H1 (cell line): ENCODE measurements at regions not wholly inside any gene's neighbourhood (a gene's known extent, or its start where the extent isn't known, plus 50 kb on each side); places are given as distances from the start of the nearest gene placed in this dataset.

ENCODE experiments used
- CTCF ChIA-PET: fragments of 300-600 bp; sonication (Branson Sonifier 250); formaldehyde crosslinking; loops from one replicate; lab custom pipeline; 2021; ENCODE audit not compliant: partially characterized antibody; lab: Charles Lee
- POLR2A ChIA-PET: fragments of 300-600 bp; sonication (Branson Sonifier 250); formaldehyde crosslinking; loops from one replicate; lab custom pipeline; 2021; ENCODE audit warnings: inconsistent platforms; ENCODE audit not compliant: partially characterized antibody; lab: Charles Lee
- DNase-seq, 2 experiments: peaks; one replicate each; pipeline versions ENCODE4 v3.0.0 to v3.0.0-alpha.2; 2010 to 2022; ENCODE audit warnings: low spot score in 2 of 2, low read depth in 1 of 2, mixed read lengths in 1 of 2
- FAIRE-seq: peaks from 2 replicates; lab custom pipeline; 2011; peaks lifted over from hg19 to GRCh38; lab: Jason Lieb, UNC
- H2AFZ ChIP-seq: 2 replicates; pipeline ENCODE4 v1.8.1; 2012; ENCODE audit warnings: low read length, inconsistent platforms
- H2AK5ac ChIP-seq: 2 replicates; pipeline ENCODE4 v1.6.1; 2013; ENCODE audit warnings: low read depth, low read length
- H2BK120ac ChIP-seq: replicated peaks from 2 replicates; pipeline ENCODE3; 2013; ENCODE audit warnings: low read depth, low read length, inconsistent platforms
- H2BK12ac ChIP-seq: 2 replicates; pipeline ENCODE4 v1.6.1; 2013; ENCODE audit warnings: low read depth, low read length
- H2BK15ac ChIP-seq: 2 replicates; pipeline ENCODE4 v1.6.1; 2013; ENCODE audit warnings: low read length
- H2BK20ac ChIP-seq: 2 replicates; pipeline ENCODE4 v1.6.1; 2013; ENCODE audit warnings: low read length
- H2BK5ac ChIP-seq: 2 replicates; pipeline ENCODE4 v1.6.1; 2013; ENCODE audit warnings: low read depth, low read length
- H3K14ac ChIP-seq: 2 replicates; pipeline ENCODE4 v1.6.1; 2013; ENCODE audit warnings: inconsistent platforms; ENCODE audit not compliant: insufficient read length
- H3K18ac ChIP-seq: 2 replicates; pipeline ENCODE4 v1.6.1; 2013; ENCODE audit warnings: low read length; ENCODE audit errors: extremely low read depth
- H3K23ac ChIP-seq: 2 replicates; pipeline ENCODE4 v1.6.1; 2013; ENCODE audit warnings: inconsistent platforms; ENCODE audit not compliant: insufficient read length
- H3K23me2 ChIP-seq: 2 replicates; pipeline ENCODE4 v1.6.1; 2013; ENCODE audit warnings: low read depth, low read length
- H3K27ac ChIP-seq: 2 replicates; pipeline ENCODE4 v1.6.1; 2011; ENCODE audit warnings: low read depth, low read length, inconsistent platforms
- H3K27me3 ChIP-seq, 4 experiments: replicated peaks in 1 of 4; 1 replicate in 1 of 4; 2 replicates in 3 of 4; pipeline versions ENCODE4 v1.6.1 to v1.8.1; 2011 to 2013; ENCODE audit warnings: low read length in 3 of 4, mild to moderate bottlenecking in 3 of 4, inconsistent platforms in 2 of 4, mixed read lengths in 2 of 4, moderate library complexity in 1 of 4; ENCODE audit not compliant: control insufficient read depth in 3 of 4, insufficient read depth in 3 of 4; ENCODE audit errors: extremely low read depth in 1 of 4
- H3K36me3 ChIP-seq, 4 experiments: 2 replicates each; pipeline versions ENCODE4 v1.6.1 to v1.8.1; 2011 to 2013; ENCODE audit warnings: mild to moderate bottlenecking in 4 of 4, low read length in 3 of 4, moderate library complexity in 2 of 4, control low read depth in 1 of 4, inconsistent platforms in 1 of 4; ENCODE audit not compliant: insufficient read depth in 4 of 4, control insufficient read depth in 2 of 4
- H3K4ac ChIP-seq: replicated peaks from 2 replicates; pipeline ENCODE3; 2013; ENCODE audit warnings: low read length, low read depth, mixed read lengths, inconsistent platforms; ENCODE audit not compliant: insufficient read length
- H3K4me1 ChIP-seq, 4 experiments: replicated peaks in 1 of 4; 1 replicate in 1 of 4; 2 replicates in 3 of 4; pipeline versions ENCODE4 v1.6.1 to v1.8.1; 2011 to 2013; ENCODE audit warnings: low read length in 3 of 4, inconsistent platforms in 2 of 4, mixed read lengths in 1 of 4; ENCODE audit not compliant: insufficient read depth in 4 of 4, control insufficient read depth in 3 of 4
- H3K4me2 ChIP-seq, 2 experiments: 2 replicates each; pipeline versions ENCODE4 v1.6.1 to v1.8.1; 2011 to 2013; ENCODE audit warnings: low read depth in 2 of 2, low read length in 2 of 2, control low read depth in 1 of 2, inconsistent platforms in 1 of 2, mild to moderate bottlenecking in 1 of 2; ENCODE audit not compliant: insufficient read depth in 1 of 2
- H3K4me3 ChIP-seq, 4 experiments: fragments of 200-600, 300-600 bp in 1 of 4; sonication (generic), shearing (Covaris generic), sonication (Bioruptor Twin) in 1 of 4; 2 replicates each; pipeline versions ENCODE4 v1.5.1 to v1.8.1; 2011 to 2016; ENCODE audit warnings: low read length in 4 of 4, low read depth in 3 of 4, control low read depth in 2 of 4, inconsistent platforms in 2 of 4, mild to moderate bottlenecking in 2 of 4, mixed read lengths in 1 of 4, moderate library complexity in 1 of 4; ENCODE audit not compliant: insufficient read depth in 2 of 4; ENCODE audit errors: extremely low read depth in 1 of 4
- H3K56ac ChIP-seq: replicated peaks from 2 replicates; pipeline ENCODE3; 2013; ENCODE audit warnings: low read depth, mild to moderate bottlenecking, mixed read lengths, low read length, inconsistent platforms; ENCODE audit not compliant: insufficient read length
- H3K79me1 ChIP-seq: 2 replicates; pipeline ENCODE4 v1.6.1; 2013; ENCODE audit warnings: low read depth, low read length, control low read depth
- H3K79me2 ChIP-seq, 2 experiments: 2 replicates each; pipeline versions ENCODE4 v1.6.1 to v1.8.1; 2012 to 2013; ENCODE audit warnings: low read length in 2 of 2, mild to moderate bottlenecking in 2 of 2, inconsistent platforms in 1 of 2; ENCODE audit not compliant: insufficient read depth in 2 of 2, control insufficient read depth in 1 of 2
- H3K9ac ChIP-seq, 4 experiments: replicated peaks in 1 of 4; 1 replicate in 1 of 4; 2 replicates in 3 of 4; pipeline versions ENCODE4 v1.6.1 to v1.8.1; 2011 to 2013; ENCODE audit warnings: low read depth in 3 of 4, low read length in 3 of 4, control low read depth in 2 of 4, mild to moderate bottlenecking in 2 of 4, moderate library complexity in 2 of 4, inconsistent platforms in 1 of 4; ENCODE audit errors: extremely low read depth in 1 of 4
- H3K9me3 ChIP-seq, 2 experiments: 2 replicates each; pipeline versions ENCODE4 v1.6.1 to v1.8.1; 2012 to 2013; ENCODE audit warnings: mild to moderate bottlenecking in 2 of 2, moderate library complexity in 2 of 2, control low read depth in 1 of 2, inconsistent platforms in 1 of 2, low read depth in 1 of 2, low read length in 1 of 2, mixed read lengths in 1 of 2; ENCODE audit not compliant: insufficient read depth in 2 of 2
- H4K20me1 ChIP-seq, 2 experiments: replicated peaks in 1 of 2; 2 replicates each; pipeline versions ENCODE3 to v1.8.1; 2011 to 2013; ENCODE audit warnings: inconsistent platforms in 2 of 2, low read length in 2 of 2, mild to moderate bottlenecking in 1 of 2; ENCODE audit not compliant: insufficient read depth in 2 of 2, control insufficient read depth in 1 of 2
- H4K5ac ChIP-seq: 2 replicates; pipeline ENCODE4 v1.6.1; 2013; ENCODE audit warnings: low read length, low read depth, mixed read lengths, inconsistent platforms; ENCODE audit not compliant: insufficient read length
- H4K8ac ChIP-seq: 2 replicates; pipeline ENCODE4 v1.8.0; 2013; ENCODE audit warnings: mild to moderate bottlenecking, moderate library complexity, low read length, inconsistent platforms; ENCODE audit not compliant: insufficient read depth; ENCODE audit errors: extremely low read depth
- H4K91ac ChIP-seq: replicated peaks from 2 replicates; pipeline ENCODE3; 2013; ENCODE audit warnings: low read length, mixed read lengths, inconsistent platforms; ENCODE audit not compliant: insufficient read length
- KDM1A ChIP-seq: fragments of 200-600, 300-600 bp; sonication (generic); IDR thresholded peaks from 2 replicates; pipeline ENCODE4 v1.7.1; 2016; ENCODE audit warnings: mild to moderate bottlenecking, low read length, borderline replicate concordance
- SP2 ChIP-seq: IDR thresholded peaks from 2 replicates; pipeline ENCODE4 v1.6.1; 2012; ENCODE audit warnings: mild to moderate bottlenecking, low read length, inconsistent platforms
- WGBS, 2 experiments: shearing (Covaris generic) in 1 of 2; methylation state at CpG; one replicate each; pipeline versions ENCODE4 v1.1.6 to v1.1.7; 2013 to 2015; ENCODE audit warnings: low lambda C conversion rate in 2 of 2, mixed read lengths in 2 of 2, inconsistent platforms in 1 of 2, low coverage in 1 of 2, missing lambda C conversion rate in 1 of 2; ENCODE audit not compliant: insufficient replicate concordance in 2 of 2, insufficient coverage in 1 of 2, insufficient read length in 1 of 2; ENCODE audit errors: extremely low coverage in 1 of 2, missing lambda C conversion rate in 1 of 2; 5-methylcytosine and 5-hydroxymethylcytosine counted together

GRCh38 chr10:90588222-90588621 lies 269.6 kb downstream of the HTR7 start:
- Histone ChIP-seq H3K27me3 (no peaks in the 10 kb centered on the region), H4K5ac (no peak overlapping the region), H4K20me1 (no peaks in the 10 kb centered on the region), H2BK15ac (no peak overlapping the region), H3K14ac (no peak overlapping the region), H4K91ac (no peak overlapping the region), H3K27ac (no peak overlapping the region), H3K4me1 (no peaks in the 10 kb centered on the region), H2AK5ac (no peak overlapping the region), H3K79me2 (no peaks in the 10 kb centered on the region), H2BK20ac (no peak overlapping the region), H2BK12ac (no peak overlapping the region), H3K9me3 (no peaks in the 10 kb centered on the region), H2AFZ (no peak overlapping the region), H3K18ac (no peak overlapping the region), H2BK5ac (no peak overlapping the region), H3K4me3 (no peak overlapping the region), H3K23me2 (no peaks in the 10 kb centered on the region), H3K4me2 (no peak overlapping the region), H2BK120ac (no peak overlapping the region), H3K79me1 (no peaks in the 10 kb centered on the region), H3K56ac (no peak overlapping the region), H3K36me3 (no peaks in the 10 kb centered on the region), H4K8ac (no peak overlapping the region), H3K23ac (no peak overlapping the region), H3K4ac (no peak overlapping the region), H3K9ac (no peak overlapping the region)
- 86 to 100% methylated on average over 1 to 3 of the region's 3 CpGs for WGBS, 2 experiments
- DNase-seq (no peak), FAIRE-seq (no peak)
- no peak for TF ChIP-seq SP2
- 0 out of 2 replicates have a peak, but pooled peaks have one; percentile 24 for TF ChIP-seq KDM1A
- CTCF ChIA-PET, result no interaction called here
- POLR2A ChIA-PET, result no interaction called here
